ENCODE measurements at regions not wholly inside any gene's neighbourhood (a gene's known extent, or its start where the extent isn't known, plus 50 kb on each side); places are given as distances from the start of the nearest gene placed in this dataset.

DNA sequence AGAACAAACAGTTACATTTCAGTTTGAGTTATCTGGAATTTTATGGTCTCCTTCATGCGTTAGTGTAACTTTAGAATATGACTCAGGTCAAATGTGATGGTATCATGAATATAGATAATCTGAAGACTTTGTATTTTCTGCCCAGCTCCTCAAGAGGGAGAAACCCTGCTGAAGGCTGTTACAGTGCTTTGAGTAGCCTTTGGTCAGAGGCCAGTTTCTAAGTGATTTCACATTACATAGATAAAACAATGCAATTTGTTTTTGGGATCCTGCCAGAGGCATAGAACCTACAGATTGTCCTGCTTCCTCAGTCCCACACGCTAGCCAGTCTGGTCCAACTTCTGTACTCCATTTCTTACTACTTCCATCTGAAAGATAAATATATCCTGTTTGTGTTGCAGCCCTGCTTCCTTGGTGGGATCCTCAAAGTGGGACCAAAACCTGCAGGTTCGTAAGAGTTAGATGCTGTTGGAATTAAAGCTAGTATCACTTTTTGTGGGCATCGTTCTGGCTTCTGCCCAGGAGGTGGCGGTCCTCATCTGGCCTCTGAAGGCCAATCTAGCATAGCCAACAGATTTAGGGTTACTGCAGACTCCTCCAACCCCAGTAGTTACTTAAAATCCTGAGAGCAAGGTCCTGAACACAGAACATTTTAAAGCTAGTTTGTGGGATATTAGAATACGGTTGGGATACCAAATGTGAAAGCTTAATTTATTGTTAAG is 645.8 kb upstream of the USP24 start:
- TF ChIP-seq, protein P1, sequence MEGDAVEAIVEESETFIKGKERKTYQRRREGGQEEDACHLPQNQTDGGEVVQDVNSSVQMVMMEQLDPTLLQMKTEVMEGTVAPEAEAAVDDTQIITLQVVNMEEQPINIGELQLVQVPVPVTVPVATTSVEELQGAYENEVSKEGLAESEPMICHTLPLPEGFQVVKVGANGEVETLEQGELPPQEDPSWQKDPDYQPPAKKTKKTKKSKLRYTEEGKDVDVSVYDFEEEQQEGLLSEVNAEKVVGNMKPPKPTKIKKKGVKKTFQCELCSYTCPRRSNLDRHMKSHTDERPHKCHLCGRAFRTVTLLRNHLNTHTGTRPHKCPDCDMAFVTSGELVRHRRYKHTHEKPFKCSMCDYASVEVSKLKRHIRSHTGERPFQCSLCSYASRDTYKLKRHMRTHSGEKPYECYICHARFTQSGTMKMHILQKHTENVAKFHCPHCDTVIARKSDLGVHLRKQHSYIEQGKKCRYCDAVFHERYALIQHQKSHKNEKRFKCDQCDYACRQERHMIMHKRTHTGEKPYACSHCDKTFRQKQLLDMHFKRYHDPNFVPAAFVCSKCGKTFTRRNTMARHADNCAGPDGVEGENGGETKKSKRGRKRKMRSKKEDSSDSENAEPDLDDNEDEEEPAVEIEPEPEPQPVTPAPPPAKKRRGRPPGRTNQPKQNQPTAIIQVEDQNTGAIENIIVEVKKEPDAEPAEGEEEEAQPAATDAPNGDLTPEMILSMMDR (conservative IDR thresholded peaks at IDR 0.05; ENCODE audit: low read length) = no peak
- no peak for TF ChIP-seq EZH2phosphoT487 (IDR thresholded peaks at IDR 0.05; ENCODE audit: borderline replicate concordance)

Data from Loucy (cell line).